SK-N-SH (cell line): ENCODE measurements at regions not wholly inside any gene's neighbourhood (a gene's known extent, or its start where the extent isn't known, plus 50 kb on each side); places are given as distances from the start of the nearest gene placed in this dataset.

Source experiments
- CTCF ChIA-PET: fragments of 300-600, 350-600 bp; formaldehyde crosslinking; extraction: SDS; loops from one replicate; lab custom pipeline; 2021; lab: Yijun Ruan, JAX
- POLR2A ChIA-PET: fragments of 350-600 bp; sonication (Branson Sonifier 250); formaldehyde crosslinking; extraction: SDS; loops from one replicate; lab custom pipeline; 2020; ENCODE audit warnings: antibody characterized with exemption, inconsistent platforms; lab: Yijun Ruan, JAX
- DNase-seq: peaks from one replicate; pipeline ENCODE4 v3.0.0; 2012
- H2AFZ ChIP-seq: fragments of 200-600 bp; sonication (generic); 2 replicates; pipeline ENCODE4 v1.8.1; 2016; ENCODE audit warnings: antibody characterized with exemption, mild to moderate bottlenecking, low read depth
- H3F3A ChIP-seq: fragments of 200-600 bp; sonication (generic); replicated peaks from 2 replicates; pipeline ENCODE3; 2016; ENCODE audit warnings: antibody characterized with exemption, mild to moderate bottlenecking; ENCODE audit not compliant: insufficient read depth
- H3K27ac ChIP-seq, 2 experiments: fragments of 200-500 bp in 1 of 2; fragments of 200-600 bp in 1 of 2; sonication (Bioruptor generic) in 1 of 2; sonication (generic), shearing (Covaris generic) in 1 of 2; 2 replicates each; pipeline versions ENCODE4 v1.5.1 to v1.6.1; 2014 to 2016; ENCODE audit warnings: low read depth in 2 of 2, inconsistent platforms in 1 of 2, low read length in 1 of 2, mild to moderate bottlenecking in 1 of 2, mixed read lengths in 1 of 2
- H3K27me3 ChIP-seq: fragments of 200-600 bp; sonication (generic), shearing (Covaris generic); 2 replicates; pipeline ENCODE4 v1.6.1; 2016; ENCODE audit warnings: mixed run types; ENCODE audit not compliant: insufficient read depth
- H3K36me3 ChIP-seq, 2 experiments: fragments of 200-500 bp in 1 of 2; fragments of 200-600 bp in 1 of 2; sonication (Bioruptor generic) in 1 of 2; sonication (generic) in 1 of 2; replicated peaks in 1 of 2; 2 replicates each; pipeline versions ENCODE3 to v1.5.1; 2014 to 2016; ENCODE audit warnings: low read length in 1 of 2, mild to moderate bottlenecking in 1 of 2; ENCODE audit not compliant: insufficient read depth in 2 of 2, control insufficient read depth in 1 of 2
- H3K4me1 ChIP-seq, 2 experiments: fragments of 200-500 bp in 1 of 2; fragments of 200-600 bp in 1 of 2; sonication (Bioruptor generic) in 1 of 2; sonication (generic), shearing (Covaris generic) in 1 of 2; 2 replicates each; pipeline versions ENCODE4 v1.5.1 to v1.6.1; 2014 to 2016; ENCODE audit warnings: low read depth in 1 of 2, low read length in 1 of 2, mixed run types in 1 of 2; ENCODE audit not compliant: insufficient read depth in 2 of 2, control insufficient read depth in 1 of 2
- H3K4me2 ChIP-seq: fragments of 200-600 bp; sonication (generic), shearing (Covaris generic); 2 replicates; pipeline ENCODE4 v1.6.1; 2017; ENCODE audit warnings: mixed run types
- H3K4me3 ChIP-seq, 2 experiments: fragments of 200-500 bp in 1 of 2; fragments of 200-600 bp in 1 of 2; sonication (Bioruptor generic) in 1 of 2; sonication (generic), shearing (Covaris generic) in 1 of 2; 2 replicates each; pipeline versions ENCODE4 v1.5.1 to v1.8.1; 2014 to 2016; ENCODE audit warnings: low read depth in 2 of 2, inconsistent platforms in 1 of 2, low read length in 1 of 2, mild to moderate bottlenecking in 1 of 2, mixed read lengths in 1 of 2, moderate library complexity in 1 of 2
- H3K79me2 ChIP-seq: fragments of 200-600 bp; sonication (generic); 2 replicates; pipeline ENCODE4 v1.8.1; 2017; ENCODE audit warnings: mild to moderate bottlenecking; ENCODE audit not compliant: insufficient read depth
- H3K9ac ChIP-seq: fragments of 200-600 bp; sonication (generic); 2 replicates; pipeline ENCODE4 v1.6.1; 2017; ENCODE audit warnings: mixed run types
- H3K9me2 ChIP-seq: fragments of 200-600 bp; sonication (generic); 2 replicates; pipeline ENCODE4 v1.6.1; 2017; ENCODE audit warnings: mixed run types
- H3K9me3 ChIP-seq: fragments of 200-600 bp; sonication (generic); 2 replicates; pipeline ENCODE4 v1.6.1; 2017; ENCODE audit warnings: mixed run types, mild to moderate bottlenecking, moderate library complexity
- H4K20me1 ChIP-seq: fragments of 200-600 bp; sonication (generic); 2 replicates; pipeline ENCODE4 v1.6.1; 2017; ENCODE audit warnings: mild to moderate bottlenecking, mixed run types; ENCODE audit not compliant: insufficient read depth
- EP300 ChIP-seq, 2 experiments: IDR thresholded peaks; 2 replicates each; pipeline versions ENCODE4 v1.4.0 to v1.6.1; 2012; ENCODE audit warnings: borderline replicate concordance in 1 of 2, low read depth in 1 of 2, low read length in 1 of 2
- FOXJ3 ChIP-seq: sonication (generic); formaldehyde crosslinking; IDR thresholded peaks from 2 replicates; pipeline ENCODE4 v1.5.1; 2020; ENCODE audit warnings: mild to moderate bottlenecking, missing genetic modification reagents
- GATA2 ChIP-seq: sonication (generic); formaldehyde crosslinking; IDR thresholded peaks from 2 replicates; pipeline ENCODE4 v1.5.0; 2020; ENCODE audit warnings: mild to moderate bottlenecking, missing genetic modification reagents
- SIN3A ChIP-seq: IDR thresholded peaks from 2 replicates; pipeline ENCODE4 v1.6.1; 2012; ENCODE audit warnings: low read depth, mild to moderate bottlenecking, low read length, moderate library complexity, borderline replicate concordance
- SMC3 ChIP-seq: IDR thresholded peaks from 2 replicates; pipeline ENCODE4 v1.6.1; 2012; ENCODE audit warnings: low read depth, low read length, improper control_type of control experiment
- TAF1 ChIP-seq: IDR thresholded peaks from 2 replicates; pipeline ENCODE4 v1.6.1; 2012; ENCODE audit warnings: low read depth, mild to moderate bottlenecking, low read length, moderate library complexity, borderline replicate concordance
- TEAD4 ChIP-seq: IDR thresholded peaks from 2 replicates; pipeline ENCODE4 v1.4.0; 2012; ENCODE audit warnings: mild to moderate bottlenecking, borderline replicate concordance; ENCODE audit not compliant: insufficient read depth
- YY1 ChIP-seq: IDR thresholded peaks from 2 replicates; pipeline ENCODE4 v1.4.0; 2012; ENCODE audit warnings: low read depth, mild to moderate bottlenecking
- WGBS: methylation state at CpG from one replicate; pipeline ENCODE4 v1.1.6; 2017; ENCODE audit warnings: low lambda C conversion rate; 5-methylcytosine and 5-hydroxymethylcytosine counted together
- TF ChIP-seq, protein P1 (sequence below): IDR thresholded peaks from 2 replicates; pipeline ENCODE4; 2012
- TF ChIP-seq, protein P2 (sequence below): IDR thresholded peaks from 2 replicates; pipeline ENCODE4 v1.4.0; 2012; ENCODE audit warnings: low read depth
- TF ChIP-seq, protein P3 (sequence below): IDR thresholded peaks from 2 replicates; pipeline ENCODE4 v1.4.0; 2012; ENCODE audit warnings: low read depth, borderline replicate concordance
- TF ChIP-seq, protein P4 (sequence below): fragments of 150-350 bp; IDR thresholded peaks from 2 replicates; pipeline ENCODE4 v1.6.1; 2017; ENCODE audit warnings: antibody characterized with exemption, low read length, low read depth, borderline replicate concordance

DNA sequence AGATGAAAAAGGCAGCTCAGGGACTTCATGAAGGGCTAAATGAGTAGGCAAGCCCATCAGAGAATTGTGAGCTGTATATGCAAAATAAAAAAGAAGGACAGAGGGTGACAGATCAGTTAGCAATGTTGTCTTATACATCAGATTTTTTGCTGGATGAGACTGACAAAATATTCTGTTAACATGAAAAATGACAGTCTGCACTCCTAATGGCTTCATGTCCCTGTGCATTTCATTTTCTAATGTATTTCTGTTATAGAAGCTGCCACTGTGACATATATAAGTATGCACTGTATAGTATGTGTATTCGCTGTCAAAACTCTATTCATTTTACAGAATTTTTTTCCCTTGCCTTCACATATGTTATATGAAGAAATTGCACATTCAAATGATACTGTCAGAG lies 559.5 kb downstream of the DMRTA1 start:
- Histone ChIP-seq H3K9me2 (no peaks in the 10 kb centered on the region), H3K4me1 (no peaks in the 10 kb centered on the region), H3K79me2 (no peaks in the 10 kb centered on the region), H3K9me3 (no peaks in the 10 kb centered on the region), H3K27me3 (no peaks in the 10 kb centered on the region), H3K36me3 (no peaks in the 10 kb centered on the region), H3K4me3 (no peak overlapping the region), H4K20me1 (no peaks in the 10 kb centered on the region), H3K27ac (no peak overlapping the region), H3F3A (no peaks in the 10 kb centered on the region), H2AFZ (no peak overlapping the region), H3K9ac (no peak overlapping the region), H3K4me2 (no peak overlapping the region)
- ChIA-PET CTCF (no interaction called here), POLR2A (no interaction called here)
- TF ChIP-seq TAF1 (no peak), TEAD4 (no peak), GATA2 (CRISPR knock-in tag) (no peak), YY1 (no peak), SIN3A (no peak)
- TF ChIP-seq, protein P1, sequence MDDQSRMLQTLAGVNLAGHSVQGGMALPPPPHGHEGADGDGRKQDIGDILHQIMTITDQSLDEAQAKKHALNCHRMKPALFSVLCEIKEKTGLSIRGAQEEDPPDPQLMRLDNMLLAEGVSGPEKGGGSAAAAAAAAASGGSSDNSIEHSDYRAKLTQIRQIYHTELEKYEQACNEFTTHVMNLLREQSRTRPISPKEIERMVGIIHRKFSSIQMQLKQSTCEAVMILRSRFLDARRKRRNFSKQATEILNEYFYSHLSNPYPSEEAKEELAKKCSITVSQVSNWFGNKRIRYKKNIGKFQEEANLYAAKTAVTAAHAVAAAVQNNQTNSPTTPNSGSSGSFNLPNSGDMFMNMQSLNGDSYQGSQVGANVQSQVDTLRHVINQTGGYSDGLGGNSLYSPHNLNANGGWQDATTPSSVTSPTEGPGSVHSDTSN: no peak
- TF ChIP-seq, protein P2, sequence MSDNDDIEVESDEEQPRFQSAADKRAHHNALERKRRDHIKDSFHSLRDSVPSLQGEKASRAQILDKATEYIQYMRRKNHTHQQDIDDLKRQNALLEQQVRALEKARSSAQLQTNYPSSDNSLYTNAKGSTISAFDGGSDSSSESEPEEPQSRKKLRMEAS: no peak
- TF ChIP-seq, protein P3, sequence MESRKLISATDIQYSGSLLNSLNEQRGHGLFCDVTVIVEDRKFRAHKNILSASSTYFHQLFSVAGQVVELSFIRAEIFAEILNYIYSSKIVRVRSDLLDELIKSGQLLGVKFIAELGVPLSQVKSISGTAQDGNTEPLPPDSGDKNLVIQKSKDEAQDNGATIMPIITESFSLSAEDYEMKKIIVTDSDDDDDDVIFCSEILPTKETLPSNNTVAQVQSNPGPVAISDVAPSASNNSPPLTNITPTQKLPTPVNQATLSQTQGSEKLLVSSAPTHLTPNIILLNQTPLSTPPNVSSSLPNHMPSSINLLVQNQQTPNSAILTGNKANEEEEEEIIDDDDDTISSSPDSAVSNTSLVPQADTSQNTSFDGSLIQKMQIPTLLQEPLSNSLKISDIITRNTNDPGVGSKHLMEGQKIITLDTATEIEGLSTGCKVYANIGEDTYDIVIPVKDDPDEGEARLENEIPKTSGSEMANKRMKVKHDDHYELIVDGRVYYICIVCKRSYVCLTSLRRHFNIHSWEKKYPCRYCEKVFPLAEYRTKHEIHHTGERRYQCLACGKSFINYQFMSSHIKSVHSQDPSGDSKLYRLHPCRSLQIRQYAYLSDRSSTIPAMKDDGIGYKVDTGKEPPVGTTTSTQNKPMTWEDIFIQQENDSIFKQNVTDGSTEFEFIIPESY: no peak
- TF ChIP-seq, protein P4, sequence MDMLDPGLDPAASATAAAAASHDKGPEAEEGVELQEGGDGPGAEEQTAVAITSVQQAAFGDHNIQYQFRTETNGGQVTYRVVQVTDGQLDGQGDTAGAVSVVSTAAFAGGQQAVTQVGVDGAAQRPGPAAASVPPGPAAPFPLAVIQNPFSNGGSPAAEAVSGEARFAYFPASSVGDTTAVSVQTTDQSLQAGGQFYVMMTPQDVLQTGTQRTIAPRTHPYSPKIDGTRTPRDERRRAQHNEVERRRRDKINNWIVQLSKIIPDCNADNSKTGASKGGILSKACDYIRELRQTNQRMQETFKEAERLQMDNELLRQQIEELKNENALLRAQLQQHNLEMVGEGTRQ: no peak
- WGBS: 17% methylated on average over 1 of the region's 1 CpG
- DNase-seq: no peak

DNA sequence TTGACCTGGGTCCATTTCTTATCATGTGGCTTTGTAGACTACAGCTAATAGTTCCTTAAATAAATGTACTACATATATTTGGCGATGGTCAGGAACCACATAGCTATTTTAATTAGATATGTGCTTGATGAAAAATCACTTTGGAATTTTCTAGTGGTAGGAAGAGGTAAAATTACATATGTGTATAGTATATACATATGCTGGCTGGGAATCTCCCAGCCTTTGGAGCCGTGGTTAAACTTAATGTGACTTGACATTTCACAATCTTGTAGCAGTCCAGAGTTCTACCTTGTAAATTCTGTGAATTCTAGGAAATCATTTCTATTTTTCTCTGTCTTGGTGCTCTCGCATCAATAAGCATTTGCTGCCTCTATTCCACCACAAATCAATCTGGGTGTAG lies 565.0 kb downstream of the DMRTA1 start:
- Histone ChIP-seq H3F3A (no peaks in the 10 kb centered on the region), H3K4me3 (no peak overlapping the region), H4K20me1 (no peaks in the 10 kb centered on the region), H3K36me3 (no peaks in the 10 kb centered on the region), H3K79me2 (no peaks in the 10 kb centered on the region), H2AFZ (no peak overlapping the region), H3K9ac (no peak overlapping the region), H3K4me2 (no peak overlapping the region), H3K27me3 (no peaks in the 10 kb centered on the region), H3K9me3 (no peaks in the 10 kb centered on the region), H3K27ac (no peak overlapping the region), H3K4me1 (no peaks in the 10 kb centered on the region), H3K9me2 (no peaks in the 10 kb centered on the region)
- CTCF ChIA-PET: no interaction called here
- 4% methylated on average over 3 of the region's 3 CpGs for WGBS
- POLR2A ChIA-PET: no interaction called here
- TF ChIP-seq SMC3 (no peak), FOXJ3 (CRISPR knock-in tag) (no peak), EP300 (IDR thresholded peaks at IDR 0.05; ENCODE audit: borderline replicate concordance in 1 of 2, low read depth in 1 of 2, low read length in 1 of 2) (no peak)
- TF ChIP-seq, protein P2: no peak
- no peak for DNase-seq
